ENCODE measurements at regions not wholly inside any gene's neighbourhood (a gene's known extent, or its start where the extent isn't known, plus 50 kb on each side); places are given as distances from the start of the nearest gene placed in this dataset.

DNA sequence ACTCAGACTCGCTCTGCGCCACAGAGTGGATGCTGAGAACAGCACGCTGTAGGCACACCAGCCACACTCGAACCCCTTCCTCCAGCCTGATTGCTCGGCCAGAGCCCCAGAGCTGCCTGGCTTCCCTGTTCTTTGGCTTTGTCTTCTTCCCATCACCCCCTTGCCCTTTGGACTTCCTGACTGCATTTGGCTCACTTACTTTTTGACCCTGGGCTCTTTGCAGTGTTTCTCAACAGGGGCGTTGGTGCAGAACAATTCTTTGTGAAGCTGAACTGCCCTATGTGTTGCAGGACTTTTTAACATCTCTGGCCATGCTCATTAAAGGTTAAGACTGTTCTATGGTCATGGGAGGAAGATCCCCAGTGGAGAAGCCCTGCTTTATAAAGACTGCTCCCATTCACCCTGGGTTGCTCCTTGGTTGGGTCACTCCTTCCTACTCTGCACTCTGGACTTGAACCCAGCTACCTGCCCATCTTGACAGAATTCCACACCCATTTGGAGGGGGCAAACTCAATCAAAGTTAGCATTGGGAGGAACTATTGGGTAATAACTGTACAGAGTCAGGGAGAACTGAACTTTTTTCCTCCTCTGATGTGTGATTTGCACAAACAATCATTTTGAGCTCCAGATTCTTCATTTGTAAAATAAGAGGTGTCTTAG is 127.7 kb upstream of the PLEKHG7 start:
- no peak for DNase-seq

DNA sequence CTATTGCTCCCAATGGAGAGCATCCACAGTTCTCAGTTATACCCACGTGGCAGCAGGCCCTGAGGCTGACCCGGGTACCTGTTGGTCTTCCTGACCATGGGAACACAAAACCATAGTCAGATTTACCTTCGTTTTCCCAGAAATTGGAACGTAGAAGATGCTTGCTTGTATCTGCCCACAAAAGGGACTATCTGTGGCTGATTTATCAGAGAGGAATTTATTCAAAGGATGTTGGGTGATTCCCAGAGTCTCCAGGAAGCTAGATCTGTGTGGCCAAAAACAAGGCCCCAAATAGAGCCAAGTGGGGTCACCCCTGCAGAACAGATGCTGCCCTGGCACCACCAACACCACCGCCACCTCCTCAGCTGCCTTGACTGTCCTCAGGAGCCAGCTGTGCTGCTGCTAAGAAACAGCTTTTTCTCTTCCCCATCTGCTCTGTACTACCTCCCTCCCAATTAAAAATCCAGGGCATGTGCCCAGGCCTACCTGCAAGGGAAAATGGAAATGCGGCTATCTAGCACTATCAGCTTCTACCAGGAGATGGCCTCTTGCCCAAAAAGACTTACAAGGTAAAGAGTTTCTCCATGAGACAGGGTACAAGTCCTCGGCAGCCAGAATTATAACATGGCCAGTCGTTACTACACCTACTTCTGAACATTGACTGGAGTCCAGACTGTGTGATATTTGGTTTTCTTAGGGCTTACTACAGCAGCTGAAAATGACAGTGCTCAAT is 128.6 kb upstream of the PLEKHG7 start:
- no peak for DNase-seq

DNA sequence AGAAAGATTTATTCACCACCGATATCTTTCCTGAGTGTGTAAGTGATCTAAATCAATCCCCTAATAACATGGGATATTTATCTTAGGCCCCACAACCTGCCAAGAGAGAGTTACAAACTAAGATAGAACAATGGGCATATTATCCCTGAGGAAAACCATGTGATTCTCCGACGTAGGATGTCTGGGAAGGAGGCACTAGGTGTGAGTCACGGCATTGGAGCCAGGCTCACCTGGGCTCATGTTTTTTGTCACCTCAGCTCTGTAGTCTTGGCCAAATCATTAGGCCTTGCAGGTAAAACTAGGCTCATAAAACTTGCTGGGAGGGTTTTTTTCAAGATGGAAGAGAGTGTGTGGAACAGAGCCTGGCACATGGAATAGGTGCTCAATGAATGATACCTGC is 129.7 kb upstream of the PLEKHG7 start:
- DNase-seq: no peak

DNA sequence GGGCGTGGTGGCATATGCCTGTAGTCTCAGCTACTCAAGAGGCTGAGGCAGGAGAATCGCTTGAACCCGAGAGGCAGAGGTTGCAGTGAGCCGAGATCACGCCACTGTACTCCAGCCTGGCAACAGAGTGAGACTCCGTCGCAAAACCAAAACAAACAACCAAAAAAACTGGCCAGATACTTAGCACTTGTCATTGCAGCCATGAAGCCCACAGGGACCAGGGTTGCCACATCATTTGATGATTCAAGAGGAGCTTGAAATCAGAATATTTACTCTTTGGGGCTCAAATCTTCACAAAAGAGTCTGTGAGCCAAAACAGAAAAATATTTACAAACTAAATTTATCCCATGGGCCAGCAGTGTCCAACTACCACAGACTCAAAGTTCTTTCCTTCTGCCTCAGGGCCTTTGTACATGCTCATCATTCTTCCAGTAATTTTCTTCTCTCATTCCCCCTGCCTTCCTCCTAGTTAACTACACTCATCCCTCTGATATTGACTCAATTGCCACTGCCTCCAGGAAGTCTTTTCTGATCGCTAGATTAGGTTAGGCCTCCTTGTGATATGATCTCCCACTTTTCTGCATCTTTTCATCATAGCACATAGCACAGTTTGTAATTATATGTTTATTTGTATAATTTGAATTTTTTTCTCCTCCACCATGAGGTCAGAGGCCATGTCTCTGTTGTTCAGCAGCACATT is 130.8 kb upstream of the PLEKHG7 start:
- DNase-seq: no peak

DNA sequence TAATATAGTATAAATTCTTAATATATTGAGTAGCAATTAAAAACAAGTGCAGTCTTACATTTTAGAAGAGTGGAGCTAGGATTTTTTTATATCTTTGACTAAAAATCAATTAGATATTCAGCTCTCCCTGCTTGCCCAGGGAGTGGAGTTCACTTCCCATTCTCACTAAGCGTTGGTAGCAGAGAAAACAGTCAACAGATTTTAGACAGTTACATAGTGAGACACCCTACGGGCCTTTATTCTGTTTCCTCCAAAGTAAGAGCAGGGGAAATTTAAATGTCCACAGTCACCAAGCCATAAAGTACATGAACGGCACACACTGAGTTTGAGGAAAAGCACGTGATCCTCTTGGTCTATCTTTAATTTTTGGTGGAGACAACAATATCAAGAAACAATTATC is 131.6 kb upstream of the PLEKHG7 start:
- DNase-seq: no peak

DNA sequence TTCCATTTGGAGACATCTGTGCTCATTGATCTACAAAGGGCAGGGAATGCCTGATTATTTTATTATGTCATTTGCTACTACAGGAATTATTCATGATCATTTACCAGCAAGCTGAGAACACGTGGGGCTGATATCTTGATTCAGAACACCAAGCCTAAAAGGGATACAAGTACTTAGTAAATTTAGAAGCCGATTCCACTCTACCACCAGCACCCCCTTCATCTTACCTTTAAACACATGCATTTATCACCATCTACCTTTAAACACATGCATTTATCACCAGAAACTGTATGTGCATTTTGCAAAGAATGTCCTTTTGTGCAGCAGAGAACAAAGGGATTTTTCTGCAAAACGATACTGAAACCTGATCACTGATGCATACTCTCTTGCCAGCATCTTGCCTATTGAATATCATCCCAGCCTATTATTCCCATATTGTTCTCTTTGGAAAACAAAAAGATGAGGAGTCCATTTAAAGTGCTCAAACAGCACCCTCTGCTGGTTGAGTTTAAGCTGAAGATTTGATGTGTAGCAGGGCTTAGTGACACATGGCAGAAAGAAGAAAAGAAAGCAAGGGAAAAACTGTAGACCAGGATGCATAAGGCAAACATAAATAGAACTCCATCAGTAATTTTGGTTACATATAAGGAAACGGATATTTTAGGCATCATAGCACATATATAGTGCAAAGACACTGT is 132.6 kb upstream of the PLEKHG7 start:
- DNase-seq: peak; percentile 99

DNA sequence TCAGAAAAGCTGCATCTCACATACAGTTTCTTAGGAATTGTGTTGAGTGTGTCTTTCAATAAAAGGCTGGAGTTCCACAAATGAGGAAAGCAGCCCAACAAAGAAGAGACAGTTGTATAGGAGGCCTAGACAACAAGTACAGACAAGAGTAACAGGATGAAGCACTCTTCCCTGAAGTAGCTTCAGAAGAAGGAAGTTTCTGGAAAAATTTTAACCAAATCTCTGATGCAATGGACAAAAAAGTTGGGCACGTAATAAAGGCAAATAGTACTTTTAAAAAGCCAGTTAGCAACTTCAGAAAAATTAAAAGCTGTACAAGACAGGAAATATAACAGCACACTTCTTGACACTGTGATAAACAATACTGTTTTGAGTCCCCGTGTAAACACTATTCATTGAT is 134.1 kb upstream of the PLEKHG7 start:
- DNase-seq: no peak

DNA sequence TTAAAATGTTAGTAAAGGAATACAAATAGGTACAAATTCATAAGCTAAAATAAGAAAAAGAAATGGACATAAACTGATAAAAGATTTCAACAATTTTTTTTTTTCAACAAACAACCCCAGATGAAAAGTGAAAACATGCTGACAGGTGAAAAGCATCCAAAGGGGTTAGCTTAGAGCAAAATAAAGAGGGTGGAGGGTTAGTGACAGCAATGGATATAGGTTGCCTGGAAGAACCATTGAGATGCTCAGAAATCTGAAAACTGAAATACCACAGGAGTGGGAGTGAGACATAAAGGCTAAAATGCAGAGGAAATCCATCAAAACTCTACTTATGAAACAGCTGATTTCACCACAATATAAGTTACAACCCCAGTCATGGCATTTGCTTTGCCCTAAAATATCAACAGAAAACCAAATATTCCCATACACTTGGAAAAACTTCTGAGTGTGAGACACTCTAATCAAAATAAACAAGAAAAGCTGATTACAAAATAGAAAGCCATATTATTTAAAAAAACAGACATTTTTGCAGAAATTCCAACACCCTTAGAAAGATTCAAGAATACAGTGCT is 136.3 kb upstream of the PLEKHG7 start:
- no peak for DNase-seq

DNA sequence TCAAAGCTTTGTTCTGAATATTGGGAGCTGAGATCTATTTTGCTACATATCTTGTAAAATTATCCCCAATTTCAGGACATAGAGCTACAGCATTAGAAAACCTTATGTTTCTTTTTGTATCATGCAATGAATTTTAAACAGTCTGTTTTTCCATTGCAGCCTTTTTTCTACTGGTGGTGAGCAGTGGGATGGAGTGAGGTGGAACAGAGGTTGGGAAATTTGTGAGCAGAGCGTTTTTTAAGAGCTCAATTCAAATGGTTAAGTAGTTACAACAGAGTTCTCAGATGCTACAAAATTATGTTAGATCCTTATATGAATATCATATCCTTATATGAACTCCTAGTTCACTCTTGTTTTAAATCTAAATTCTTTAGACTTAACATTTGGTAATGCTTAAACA is 139.0 kb upstream of the PLEKHG7 start:
- DNase-seq: no peak

DNA sequence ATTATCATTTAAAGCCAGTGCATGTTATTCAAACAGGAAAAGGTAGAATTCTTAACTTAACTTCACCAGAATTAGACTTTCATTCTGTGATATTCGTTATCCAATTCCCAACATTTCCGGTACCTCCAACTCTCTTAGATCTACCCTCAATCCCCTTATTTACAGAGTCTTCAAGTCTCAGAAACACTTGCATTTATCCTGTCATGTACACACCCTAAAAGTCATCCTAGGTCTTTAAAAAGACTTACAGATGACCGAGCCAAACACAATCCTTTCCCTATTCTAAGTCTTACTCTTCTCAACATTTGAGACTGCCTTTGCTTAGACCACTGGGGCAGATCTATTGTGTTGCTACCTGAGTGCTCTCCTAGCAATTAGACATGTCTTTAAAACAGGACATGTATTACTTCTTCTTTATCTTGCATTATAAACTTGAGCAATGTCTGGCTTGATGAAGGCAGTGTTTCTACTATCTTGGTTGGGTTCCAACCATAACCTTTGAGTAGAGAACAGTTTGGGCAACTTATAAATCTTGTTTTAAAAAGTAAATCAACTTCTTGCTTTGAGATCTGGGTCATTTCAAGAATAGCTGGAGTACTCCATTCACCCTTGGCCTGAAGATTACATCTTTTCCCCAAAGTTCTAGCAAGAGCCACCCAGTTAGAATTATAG is 140.6 kb upstream of the PLEKHG7 start:
- no peak for DNase-seq

DNA sequence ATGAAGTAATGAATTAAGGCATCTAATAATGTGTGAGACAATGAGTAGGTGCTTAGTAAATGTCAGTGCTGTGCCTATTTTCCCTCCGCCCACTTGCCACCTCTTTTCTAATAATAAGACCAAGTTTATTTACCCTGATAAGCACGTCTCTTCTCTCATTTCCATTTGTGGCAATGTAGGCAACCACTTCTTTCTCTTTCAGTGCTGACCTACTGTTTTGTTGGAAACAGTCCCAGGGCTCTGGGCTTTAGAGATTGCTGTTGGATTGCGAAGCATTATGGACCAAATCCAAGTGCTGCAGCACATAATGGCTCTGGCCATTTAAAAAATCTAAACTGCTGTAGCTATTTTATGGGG is 141.3 kb upstream of the PLEKHG7 start:
- no peak for DNase-seq

DNA sequence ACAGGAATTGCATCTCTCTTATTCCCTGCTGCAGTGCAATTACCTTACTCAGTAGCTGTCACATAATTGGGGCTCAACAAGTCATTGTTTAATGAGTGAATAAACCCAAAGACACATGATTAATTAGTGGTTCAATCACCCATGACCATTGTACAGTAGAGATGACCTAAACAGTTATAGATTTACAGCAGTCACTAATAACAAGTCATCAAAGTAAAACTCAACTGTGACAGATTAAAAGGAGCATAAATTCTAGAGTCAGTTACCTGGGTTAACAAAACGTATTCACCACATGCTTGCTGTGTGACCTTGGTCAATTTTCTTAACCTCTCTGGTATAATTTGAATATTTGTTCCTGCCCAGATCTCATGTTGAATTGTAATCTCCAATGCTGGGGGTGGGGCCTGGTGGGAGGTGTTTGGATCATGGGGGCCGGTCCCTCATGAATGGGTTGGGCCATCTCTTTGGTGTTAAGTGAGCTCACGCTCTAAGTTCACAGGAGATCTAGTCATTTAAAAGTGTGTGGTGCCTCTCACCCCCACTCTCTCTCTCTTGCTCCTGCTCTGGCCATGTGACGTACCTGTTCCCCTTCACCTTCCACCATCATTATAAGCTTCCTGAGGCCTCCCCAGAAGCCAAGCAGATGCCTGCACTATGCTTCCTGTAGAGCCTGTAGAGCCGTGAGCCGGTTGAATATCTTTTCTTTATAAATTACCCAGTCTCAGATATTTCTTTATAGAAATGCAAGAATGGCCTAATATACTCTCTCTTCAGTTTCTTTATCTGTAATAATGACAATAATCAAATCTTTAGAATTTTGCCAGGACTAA is 141.9 kb upstream of the PLEKHG7 start:
- DNase-seq: no peak

DNA sequence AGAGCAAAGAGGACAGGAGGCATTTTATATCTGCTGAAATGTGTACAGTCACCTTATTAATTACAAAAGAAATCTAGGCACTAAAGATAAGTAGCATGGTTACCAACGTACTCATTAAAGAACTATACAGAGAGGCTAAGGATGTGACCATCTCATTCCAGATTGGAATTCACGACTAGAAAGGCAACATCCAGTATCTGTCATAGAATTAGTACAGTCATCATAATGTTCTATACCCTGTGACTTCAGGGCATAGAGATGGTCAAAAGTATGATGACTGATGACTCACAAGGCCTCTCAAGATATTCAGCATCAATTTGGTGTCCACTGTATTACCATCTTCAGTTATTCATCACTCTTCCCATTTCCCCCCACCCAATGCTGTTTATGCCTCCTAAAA is 144.0 kb upstream of the PLEKHG7 start:
- no peak for DNase-seq

DNA sequence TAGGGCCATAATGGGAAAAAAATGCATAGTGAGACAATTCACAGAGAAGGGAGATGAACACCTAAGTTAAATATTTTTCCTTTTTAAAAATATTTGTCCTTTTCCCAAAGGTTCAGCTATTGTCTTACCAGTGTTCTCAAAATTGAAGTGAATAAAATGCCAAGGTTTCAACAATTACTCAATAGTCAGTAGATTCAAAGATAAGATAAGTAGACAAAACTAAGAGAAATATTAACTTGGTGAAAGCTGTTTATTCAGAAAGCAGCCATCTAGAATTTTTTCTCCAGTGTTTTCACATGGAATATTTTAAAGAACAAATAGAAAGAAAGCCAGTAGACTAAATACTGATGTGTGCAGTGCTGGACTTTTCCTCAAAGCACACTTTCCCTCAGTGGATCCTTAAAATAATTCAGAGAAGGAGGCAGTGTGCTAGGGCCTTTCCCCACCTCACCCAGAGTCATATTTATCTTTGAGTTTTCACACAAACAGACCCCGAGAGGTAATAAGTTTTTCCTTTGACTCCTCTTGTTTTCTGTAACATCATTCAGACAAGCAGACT is 144.5 kb upstream of the PLEKHG7 start:
- no peak for DNase-seq

DNA sequence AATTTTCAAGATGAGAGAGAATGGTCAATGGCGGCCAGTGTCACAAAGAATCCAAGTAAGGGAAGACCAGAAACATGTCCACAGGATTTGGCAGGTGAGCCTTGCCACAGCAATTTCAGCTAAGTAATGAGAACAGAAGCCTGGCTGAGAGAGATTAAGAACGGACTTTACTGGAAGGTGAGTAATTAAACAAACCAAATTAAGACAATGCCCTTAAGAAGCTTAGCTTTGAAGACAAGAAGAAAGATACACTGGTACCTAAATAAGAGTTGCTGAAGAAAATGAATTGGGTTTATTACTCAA is 145.4 kb upstream of the PLEKHG7 start:
- DNase-seq: no peak

DNA sequence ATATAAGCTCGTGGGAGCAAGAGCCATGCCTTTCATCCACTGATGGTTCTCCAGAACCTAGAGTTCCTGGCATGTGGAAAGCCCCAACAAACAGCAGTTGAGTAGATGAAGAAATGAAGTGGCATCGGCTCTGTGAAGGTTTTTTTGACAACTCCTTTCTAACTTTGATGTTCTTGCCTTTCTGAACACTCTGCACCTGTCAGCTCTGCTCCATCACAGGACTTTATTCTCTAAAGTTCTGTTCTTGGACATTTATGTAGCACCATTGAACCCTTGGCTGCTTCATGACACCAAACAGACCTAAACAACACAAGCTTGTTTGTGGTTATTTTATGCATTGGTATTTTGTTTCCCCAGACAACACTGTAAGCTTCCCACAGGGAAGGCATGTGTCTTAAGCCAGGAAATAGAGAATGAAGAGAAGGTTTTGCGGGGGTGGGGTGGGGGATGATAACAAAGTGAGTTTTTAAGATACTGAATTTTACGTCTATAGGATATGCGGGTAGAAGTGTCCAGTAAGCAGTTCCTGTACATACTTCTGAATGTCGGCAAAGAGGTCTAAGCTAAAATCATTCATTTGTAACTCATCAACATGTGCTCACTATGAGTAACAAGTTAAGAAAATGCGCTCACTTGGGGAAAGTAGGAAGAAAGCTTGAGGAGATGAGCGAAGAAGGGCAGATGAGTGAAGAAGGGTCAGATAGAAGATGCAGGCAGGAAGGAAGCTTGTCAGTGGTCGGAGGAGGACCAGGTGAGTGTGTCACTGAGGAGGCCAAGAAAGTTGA is 146.0 kb upstream of the PLEKHG7 start:
- DNase-seq: no peak

DNA sequence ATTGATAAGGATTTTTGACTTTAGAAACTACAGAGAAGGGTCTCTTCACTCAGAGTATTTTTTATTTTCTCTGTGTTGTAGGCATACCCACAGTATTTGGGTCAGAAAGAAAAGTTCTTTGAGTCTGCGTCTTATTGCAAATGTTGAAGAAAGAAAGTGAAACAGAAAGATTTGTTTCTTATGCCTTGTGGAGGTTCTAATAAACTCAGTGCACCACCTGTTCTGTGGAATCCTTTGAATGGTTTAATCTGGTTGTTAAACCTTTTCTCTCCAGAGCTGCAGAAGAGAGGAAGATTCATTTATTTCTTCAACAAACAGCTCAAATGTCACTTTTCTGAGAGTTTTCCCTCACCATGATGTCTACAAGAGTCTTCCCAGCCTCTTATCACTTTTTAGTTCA is 146.6 kb upstream of the PLEKHG7 start:
- no peak for DNase-seq

DNA sequence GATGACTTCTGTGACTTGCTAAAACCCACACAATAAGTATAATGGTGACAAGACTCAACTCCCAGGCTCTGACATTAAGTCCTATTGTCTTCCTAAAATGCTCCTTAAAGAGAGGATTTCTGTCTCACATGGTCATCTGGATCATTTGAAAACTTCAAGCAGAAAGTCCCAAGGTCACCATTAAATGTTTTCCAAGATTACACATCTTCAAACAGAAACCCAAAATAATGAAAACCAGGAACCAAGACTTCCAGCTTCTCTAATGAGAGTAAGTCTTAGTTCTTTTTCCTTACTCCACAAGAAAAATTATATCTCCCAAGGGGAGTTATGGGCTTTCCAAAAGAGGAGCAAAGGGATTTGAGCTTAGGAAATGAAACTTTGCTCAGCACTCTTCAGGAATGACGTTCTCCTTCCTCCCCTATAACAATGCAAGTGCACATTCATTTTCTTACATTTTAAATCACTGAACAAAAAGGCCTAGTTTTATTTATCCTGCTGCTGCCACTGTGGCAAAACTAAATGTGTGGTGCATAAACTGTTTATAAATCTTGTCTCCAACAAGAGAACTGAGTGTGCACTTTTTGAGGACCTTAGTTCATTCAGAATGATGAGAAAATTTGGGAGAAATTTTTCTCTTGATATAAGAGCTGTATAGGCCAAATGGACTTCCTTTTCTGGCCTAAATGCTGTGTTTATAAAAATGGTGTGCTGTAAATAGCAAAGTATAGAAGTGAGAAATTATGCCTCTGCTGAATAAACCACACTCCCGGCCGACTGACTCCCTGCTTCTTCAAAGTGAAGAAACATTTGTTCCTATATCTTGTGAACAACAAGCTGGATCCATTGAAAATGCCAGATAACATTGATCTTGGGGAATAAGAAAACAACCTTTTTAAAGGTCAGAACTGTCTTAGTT is 148.4 kb upstream of the PLEKHG7 start:
- no peak for DNase-seq

DNA sequence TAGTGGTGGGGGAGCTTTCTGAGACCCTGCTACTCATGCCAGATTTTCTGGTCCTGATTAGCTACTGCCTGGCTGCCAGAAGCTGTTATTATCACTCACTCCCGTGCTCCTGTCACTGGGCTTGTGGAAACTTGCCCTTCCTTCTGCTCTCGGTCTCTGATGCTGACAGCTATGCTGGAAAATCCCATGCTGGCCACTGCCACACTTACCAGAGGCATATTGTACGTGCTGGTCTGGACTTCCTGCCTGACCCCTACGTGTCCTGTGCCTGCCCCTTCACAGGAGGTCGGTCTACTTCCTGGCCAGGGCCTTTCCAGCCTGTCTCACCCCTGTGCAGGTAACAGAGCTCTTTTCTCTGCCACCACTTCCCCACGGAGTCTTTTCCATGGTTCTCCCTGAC is 149.4 kb upstream of the PLEKHG7 start:
- no peak for DNase-seq
